B cell (primary cell): ENCODE measurements at regions not wholly inside any gene's neighbourhood (a gene's known extent, or its start where the extent isn't known, plus 50 kb on each side); places are given as distances from the start of the nearest gene placed in this dataset.

Experiments used
- EZH2 ChIP-seq: IDR thresholded peaks from 2 replicates; pipeline ENCODE4 v1.6.1; 2012; ENCODE audit warnings: borderline replicate concordance, low read depth, mild to moderate bottlenecking, moderate library complexity, low read length; ENCODE audit not compliant: insufficient read depth, poor library complexity, severe bottlenecking
- TF ChIP-seq, protein P1 (sequence below): fragments of 200-600 bp; IDR thresholded peaks from one replicate; pipeline ENCODE4 v1.8.0; 2022; ENCODE audit warnings: antibody characterized with exemption, mild to moderate bottlenecking

DNA sequence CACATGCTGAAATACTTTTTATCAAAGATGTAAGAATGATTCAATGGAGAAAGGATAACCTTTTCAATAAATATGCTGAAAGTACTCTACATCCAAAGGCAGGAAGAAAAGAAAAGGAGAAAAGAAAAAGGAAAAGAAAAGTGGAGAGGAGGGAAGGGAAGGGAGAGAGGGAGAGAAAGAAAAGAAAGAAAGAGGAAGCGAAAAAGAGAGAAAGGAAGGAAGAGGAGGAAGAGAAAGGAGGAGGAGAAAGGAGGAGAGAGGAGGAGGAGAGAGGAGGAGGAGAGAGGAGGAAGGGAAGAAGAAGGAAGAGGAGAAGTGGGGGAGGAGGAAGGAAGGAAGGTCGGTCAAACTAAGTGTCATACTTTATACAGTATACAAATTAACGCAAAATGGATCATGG lies 297.4 kb upstream of the HSF2 start:
- TF ChIP-seq, protein P1, sequence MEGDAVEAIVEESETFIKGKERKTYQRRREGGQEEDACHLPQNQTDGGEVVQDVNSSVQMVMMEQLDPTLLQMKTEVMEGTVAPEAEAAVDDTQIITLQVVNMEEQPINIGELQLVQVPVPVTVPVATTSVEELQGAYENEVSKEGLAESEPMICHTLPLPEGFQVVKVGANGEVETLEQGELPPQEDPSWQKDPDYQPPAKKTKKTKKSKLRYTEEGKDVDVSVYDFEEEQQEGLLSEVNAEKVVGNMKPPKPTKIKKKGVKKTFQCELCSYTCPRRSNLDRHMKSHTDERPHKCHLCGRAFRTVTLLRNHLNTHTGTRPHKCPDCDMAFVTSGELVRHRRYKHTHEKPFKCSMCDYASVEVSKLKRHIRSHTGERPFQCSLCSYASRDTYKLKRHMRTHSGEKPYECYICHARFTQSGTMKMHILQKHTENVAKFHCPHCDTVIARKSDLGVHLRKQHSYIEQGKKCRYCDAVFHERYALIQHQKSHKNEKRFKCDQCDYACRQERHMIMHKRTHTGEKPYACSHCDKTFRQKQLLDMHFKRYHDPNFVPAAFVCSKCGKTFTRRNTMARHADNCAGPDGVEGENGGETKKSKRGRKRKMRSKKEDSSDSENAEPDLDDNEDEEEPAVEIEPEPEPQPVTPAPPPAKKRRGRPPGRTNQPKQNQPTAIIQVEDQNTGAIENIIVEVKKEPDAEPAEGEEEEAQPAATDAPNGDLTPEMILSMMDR, result no peak
- no peak for TF ChIP-seq EZH2
